HepG2 (cell line): ENCODE measurements at regions not wholly inside any gene's neighbourhood (a gene's known extent, or its start where the extent isn't known, plus 50 kb on each side); places are given as distances from the start of the nearest gene placed in this dataset.

Source experiments
- ATAC-seq: fragments of 200-7000 bp; cut with Tn5 transposase; 3 replicates; pipeline ENCODE4 v1.9.1; 2020; ENCODE audit warnings: mild to moderate bottlenecking, moderate library complexity
- BruUV-seq: library from RNA; stranded (reverse); fragments of 400-500 nt; replicated peaks from 2 replicates; lab custom pipeline; 2021; lab: Mats Ljungman, UMichigan
- CTCF ChIA-PET: fragments of 300-600 bp; formaldehyde crosslinking; extraction: SDS; loops from one replicate; lab custom pipeline; 2021; ENCODE audit warnings: low total read pairs, inconsistent platforms, low intra/inter-chr PET ratio; lab: Yijun Ruan, JAX
- POLR2A ChIA-PET: fragments of 350-600 bp; sonication (Branson Sonifier 250); formaldehyde crosslinking; loops from one replicate; lab custom pipeline; 2020; ENCODE audit warnings: antibody characterized with exemption, inconsistent platforms; lab: Yijun Ruan, JAX
- DNase-seq: peaks from one replicate; pipeline ENCODE4 v3.0.0-alpha.2; 2015; ENCODE audit warnings: low spot score
- FAIRE-seq: peaks from 3 replicates; lab custom pipeline; 2011; peaks lifted over from hg19 to GRCh38; lab: Jason Lieb, UNC
- H2AFZ ChIP-seq: one replicate; pipeline ENCODE4 v1.6.1; 2011; ENCODE audit warnings: low read length, inconsistent platforms
- H3K27ac ChIP-seq: fragments of 300-600 bp; 3 replicates; pipeline ENCODE4 v1.8.0; 2011; ENCODE audit warnings: mixed run types, mild to moderate bottlenecking, mixed read lengths, low read length, inconsistent platforms; ENCODE audit not compliant: insufficient read depth; ENCODE audit errors: extremely low read length
- H3K27me3 ChIP-seq, 2 experiments: fragments of 200-600 bp in 1 of 2; 2 replicates in 1 of 2; 3 replicates in 1 of 2; pipeline versions ENCODE4 v1.6.0 to v1.8.0; 2011; ENCODE audit warnings: low read length in 2 of 2, mild to moderate bottlenecking in 2 of 2, moderate library complexity in 2 of 2, inconsistent platforms in 1 of 2; ENCODE audit not compliant: insufficient read depth in 2 of 2, control insufficient read depth in 1 of 2
- H3K36me3 ChIP-seq, 2 experiments: fragments of 200-600 bp in 1 of 2; replicated peaks in 1 of 2; 2 replicates in 1 of 2; 3 replicates in 1 of 2; pipeline versions ENCODE4 v1.5.1 to v1.8.0; 2011; ENCODE audit warnings: low read length in 2 of 2, inconsistent platforms in 1 of 2; ENCODE audit not compliant: insufficient read depth in 2 of 2, control insufficient read depth in 1 of 2
- H3K4me1 ChIP-seq: 2 replicates; pipeline ENCODE4 v1.5.1; 2012; ENCODE audit warnings: low read length, inconsistent platforms; ENCODE audit not compliant: insufficient read depth
- H3K4me2 ChIP-seq: 2 replicates; pipeline ENCODE4 v1.6.0; 2011; ENCODE audit warnings: low read depth, low read length, inconsistent platforms
- H3K4me3 ChIP-seq, 3 experiments: fragments of 200-600 bp in 1 of 3; sonication (generic), shearing (Covaris generic) in 1 of 3; replicated peaks in 1 of 3; 2 replicates each; pipeline ENCODE4 v1.5.1; 2011 to 2016; ENCODE audit warnings: low read length in 3 of 3, inconsistent platforms in 2 of 3, low read depth in 2 of 3, mild to moderate bottlenecking in 2 of 3, control low read depth in 1 of 3, mixed read lengths in 1 of 3; ENCODE audit not compliant: insufficient read depth in 1 of 3
- H3K79me2 ChIP-seq: one replicate; pipeline ENCODE4 v1.6.1; 2011; ENCODE audit warnings: low read length, inconsistent platforms; ENCODE audit not compliant: insufficient read depth
- H3K9ac ChIP-seq: 2 replicates; pipeline ENCODE4 v1.6.0; 2011; ENCODE audit warnings: mild to moderate bottlenecking, low read depth, low read length, inconsistent platforms; ENCODE audit not compliant: insufficient read depth
- H3K9me3 ChIP-seq: 2 replicates; pipeline ENCODE4 v1.5.1; 2012; ENCODE audit warnings: mild to moderate bottlenecking, low read length
- H4K20me1 ChIP-seq: 2 replicates; pipeline ENCODE4 v1.6.0; 2011; ENCODE audit warnings: inconsistent platforms, mild to moderate bottlenecking, low read length, moderate library complexity; ENCODE audit not compliant: insufficient read depth
- SP5 ChIP-seq: IDR thresholded peaks from 2 replicates; pipeline ENCODE4 v1.6.1; 2016; ENCODE audit warnings: low read depth, borderline replicate concordance
- SUZ12 ChIP-seq: fragments of 150-350 bp; IDR thresholded peaks from 2 replicates; pipeline ENCODE4 v1.6.1; 2014; ENCODE audit warnings: low read depth, low read length
- ZNF547 ChIP-seq: sonication (generic); formaldehyde crosslinking; IDR thresholded peaks from 2 replicates; pipeline ENCODE4 v1.5.1; 2020; ENCODE audit warnings: mild to moderate bottlenecking, missing genetic modification reagents
- WGBS: methylation state at CpG from one replicate; pipeline ENCODE4 v1.1.6; 2017; ENCODE audit warnings: low lambda C conversion rate; 5-methylcytosine and 5-hydroxymethylcytosine counted together
- in situ Hi-C: cut with HindIII; loops from 2 replicates; pipeline ENCODE4 v1.10.0; 2017; ENCODE audit warnings: low pct_unique_long_range_greater_than_20kb; ENCODE audit not compliant: extremely low pct_ligation_motif_present
- intact Hi-C: fragments of 100-400 bp; cut with micrococcal nuclease; formaldehyde crosslinking; loops from one replicate; pipeline ENCODE4 v1.10.0; 2022; ENCODE audit not compliant: unreplicated experiment
- TF ChIP-seq, protein P1 (sequence below): sonication (generic); formaldehyde crosslinking; conservative IDR thresholded peaks from 2 replicates; pipeline ENCODE4 v1.4.0; 2020; ENCODE audit warnings: missing genetic modification reagents
- TF ChIP-seq, protein P2 (sequence below): sonication (generic); formaldehyde crosslinking; IDR thresholded peaks from 2 replicates; pipeline ENCODE4 v1.5.0; 2020; ENCODE audit warnings: missing genetic modification reagents

DNA sequence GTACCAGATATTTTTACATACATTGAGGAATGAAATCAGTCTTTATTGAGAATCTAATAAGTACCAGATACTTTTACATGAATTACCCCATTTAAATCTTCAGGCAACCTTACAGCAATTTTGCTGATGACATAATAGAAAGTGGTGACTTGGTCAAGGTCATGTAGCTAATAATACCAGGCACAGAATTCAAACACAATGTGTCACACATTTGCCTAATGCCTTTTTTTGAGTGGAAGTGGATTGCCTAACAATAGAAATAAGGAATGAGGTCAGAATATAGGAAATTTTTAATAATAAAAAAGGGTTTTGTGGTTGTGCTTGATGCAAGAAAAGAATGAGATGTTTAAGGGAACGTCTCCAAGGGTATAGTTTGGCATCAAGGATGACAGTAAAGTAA is 466.6 kb upstream of the IGFBP3 start:
- ChIA-PET CTCF (no interaction called here), POLR2A (no interaction called here)
- Histone ChIP-seq H3K27me3 (no peaks in the 10 kb centered on the region), H4K20me1 (no peaks in the 10 kb centered on the region), H3K79me2 (no peaks in the 10 kb centered on the region), H3K36me3 (no peaks in the 10 kb centered on the region), H2AFZ (no peak overlapping the region), H3K9me3 (no peaks in the 10 kb centered on the region), H3K4me3 (no peak overlapping the region)
- no TSS peak for BruUV-seq
- ATAC-seq: no peak
- FAIRE-seq: no peak
- DNase-seq: no peak
- TF ChIP-seq ZNF547 (CRISPR knock-in tag): no peak
- TF ChIP-seq, protein P1, sequence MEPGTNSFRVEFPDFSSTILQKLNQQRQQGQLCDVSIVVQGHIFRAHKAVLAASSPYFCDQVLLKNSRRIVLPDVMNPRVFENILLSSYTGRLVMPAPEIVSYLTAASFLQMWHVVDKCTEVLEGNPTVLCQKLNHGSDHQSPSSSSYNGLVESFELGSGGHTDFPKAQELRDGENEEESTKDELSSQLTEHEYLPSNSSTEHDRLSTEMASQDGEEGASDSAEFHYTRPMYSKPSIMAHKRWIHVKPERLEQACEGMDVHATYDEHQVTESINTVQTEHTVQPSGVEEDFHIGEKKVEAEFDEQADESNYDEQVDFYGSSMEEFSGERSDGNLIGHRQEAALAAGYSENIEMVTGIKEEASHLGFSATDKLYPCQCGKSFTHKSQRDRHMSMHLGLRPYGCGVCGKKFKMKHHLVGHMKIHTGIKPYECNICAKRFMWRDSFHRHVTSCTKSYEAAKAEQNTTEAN (CRISPR knock-in tag): no peak
- TF ChIP-seq SUZ12: no peak
- TF ChIP-seq, protein P2, sequence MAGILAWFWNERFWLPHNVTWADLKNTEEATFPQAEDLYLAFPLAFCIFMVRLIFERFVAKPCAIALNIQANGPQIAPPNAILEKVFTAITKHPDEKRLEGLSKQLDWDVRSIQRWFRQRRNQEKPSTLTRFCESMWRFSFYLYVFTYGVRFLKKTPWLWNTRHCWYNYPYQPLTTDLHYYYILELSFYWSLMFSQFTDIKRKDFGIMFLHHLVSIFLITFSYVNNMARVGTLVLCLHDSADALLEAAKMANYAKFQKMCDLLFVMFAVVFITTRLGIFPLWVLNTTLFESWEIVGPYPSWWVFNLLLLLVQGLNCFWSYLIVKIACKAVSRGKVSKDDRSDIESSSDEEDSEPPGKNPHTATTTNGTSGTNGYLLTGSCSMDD (CRISPR knock-in tag): no peak
- no peak for TF ChIP-seq SP5 (CRISPR knock-in tag)
- TF ChIP-seq, all 625 proteins: peak for 0
- in situ Hi-C loops (no loop called here), intact Hi-C loops (no loop called here)
- no peak overlapping the region for H3K9ac ChIP-seq
- WGBS: 0% methylated on average over 1 of the region's 1 CpG
- H3K4me1 ChIP-seq: no peaks in the 10 kb centered on the region
- H3K27ac ChIP-seq: no peak overlapping the region
- no peak overlapping the region for H3K4me2 ChIP-seq
